ENCODE measurements at regions not wholly inside any gene's neighbourhood (a gene's known extent, or its start where the extent isn't known, plus 50 kb on each side); places are given as distances from the start of the nearest gene placed in this dataset.

DNA sequence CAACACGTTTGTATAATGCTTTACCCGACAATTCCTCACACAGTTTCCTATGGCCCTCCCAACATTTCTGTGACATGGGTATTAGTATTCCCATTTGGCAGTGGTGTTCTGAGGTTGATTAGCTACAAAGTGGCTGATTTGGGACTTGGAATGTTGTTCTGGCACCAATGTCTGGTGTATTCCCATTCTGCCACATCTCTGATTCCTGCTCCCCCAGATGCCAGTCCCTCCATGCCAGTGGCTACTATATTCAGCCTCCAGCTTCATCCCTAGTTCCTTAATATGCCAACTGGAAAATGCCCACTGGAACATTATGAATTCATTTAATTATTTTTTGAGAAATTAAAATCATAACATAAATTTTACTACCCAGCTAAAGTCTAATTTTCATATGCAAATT, 60.6 kb upstream of the NBEA start:
- 80 to 93% (median 91%) methylated on average over 2 of the region's 2 CpGs for WGBS, 4 donors
- intact Hi-C loops (cut with DNase I), result no loop called here
- no peak for DNase-seq
- Histone ChIP-seq H3K27me3 (no peaks in the 10 kb centered on the region), H3K36me3 (replicated peaks in 1 of 2) (no peaks in the 10 kb centered on the region), H3K9me3 (replicated peaks in 1 of 3) (no peaks in the 10 kb centered on the region), H3K27ac (no peak overlapping the region), H3K4me3 (no peak overlapping the region), H3K4me1 (replicated peaks in 1 of 2) (peaks cover 0 to 2% of the 10 kb centered on the region in 2 donors)
- TF ChIP-seq POLR2A (IDR thresholded peaks at IDR 0.05), result no peak
- TF ChIP-seq, protein P1, sequence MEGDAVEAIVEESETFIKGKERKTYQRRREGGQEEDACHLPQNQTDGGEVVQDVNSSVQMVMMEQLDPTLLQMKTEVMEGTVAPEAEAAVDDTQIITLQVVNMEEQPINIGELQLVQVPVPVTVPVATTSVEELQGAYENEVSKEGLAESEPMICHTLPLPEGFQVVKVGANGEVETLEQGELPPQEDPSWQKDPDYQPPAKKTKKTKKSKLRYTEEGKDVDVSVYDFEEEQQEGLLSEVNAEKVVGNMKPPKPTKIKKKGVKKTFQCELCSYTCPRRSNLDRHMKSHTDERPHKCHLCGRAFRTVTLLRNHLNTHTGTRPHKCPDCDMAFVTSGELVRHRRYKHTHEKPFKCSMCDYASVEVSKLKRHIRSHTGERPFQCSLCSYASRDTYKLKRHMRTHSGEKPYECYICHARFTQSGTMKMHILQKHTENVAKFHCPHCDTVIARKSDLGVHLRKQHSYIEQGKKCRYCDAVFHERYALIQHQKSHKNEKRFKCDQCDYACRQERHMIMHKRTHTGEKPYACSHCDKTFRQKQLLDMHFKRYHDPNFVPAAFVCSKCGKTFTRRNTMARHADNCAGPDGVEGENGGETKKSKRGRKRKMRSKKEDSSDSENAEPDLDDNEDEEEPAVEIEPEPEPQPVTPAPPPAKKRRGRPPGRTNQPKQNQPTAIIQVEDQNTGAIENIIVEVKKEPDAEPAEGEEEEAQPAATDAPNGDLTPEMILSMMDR (IDR thresholded peaks at IDR 0.05), result no peak

DNA sequence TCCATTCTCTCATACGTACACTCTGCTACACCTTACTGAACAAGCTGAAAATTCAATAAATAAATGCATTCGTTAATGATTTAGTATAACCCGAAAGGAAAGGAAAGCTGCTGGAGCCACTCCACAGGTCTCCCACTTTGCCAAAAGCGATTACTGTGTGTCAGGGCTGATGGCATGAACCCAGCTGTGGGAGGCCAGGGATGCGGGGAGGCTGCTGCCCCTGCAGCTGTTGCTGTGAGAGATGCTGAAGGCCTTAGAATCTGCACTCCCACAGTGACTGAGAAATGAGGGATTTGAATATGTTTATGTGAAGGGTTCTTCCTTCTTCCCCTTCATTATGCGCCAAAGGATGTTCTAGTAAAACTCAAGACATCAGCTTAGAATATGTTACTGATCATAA, 58.7 kb upstream of the NBEA start:
- Histone ChIP-seq H3K27ac (no peak overlapping the region), H3K4me3 (no peak overlapping the region), H3K27me3 (no peaks in the 10 kb centered on the region), H3K36me3 (replicated peaks in 1 of 2) (no peaks in the 10 kb centered on the region), H3K9me3 (replicated peaks in 1 of 3) (no peaks in the 10 kb centered on the region), H3K4me1 (replicated peaks in 1 of 2) (peaks cover 0 to 4% of the 10 kb centered on the region in 2 donors)
- TF ChIP-seq, protein P1 (IDR thresholded peaks at IDR 0.05), result no peak
- TF ChIP-seq POLR2A (IDR thresholded peaks at IDR 0.05), result no peak
- 73 to 83% (median 82%) methylated on average over 6 of the region's 6 CpGs for WGBS, 4 donors
- no peak for DNase-seq
- intact Hi-C loops (cut with DNase I), result no loop called here

GRCh38 chr13:34884366-34884765, 57.7 kb upstream of the NBEA start:
- Histone ChIP-seq H3K27ac (no peak overlapping the region), H3K4me1 (replicated peaks in 1 of 2) (peaks cover 0 to 4% of the 10 kb centered on the region in 2 donors), H3K4me3 (no peak overlapping the region), H3K36me3 (replicated peaks in 1 of 2) (no peaks in the 10 kb centered on the region), H3K27me3 (no peaks in the 10 kb centered on the region), H3K9me3 (replicated peaks in 1 of 3) (no peaks in the 10 kb centered on the region)
- intact Hi-C loops (cut with DNase I), result no loop called here
- WGBS, 4 donors, result 46 to 61% (median 51%) methylated on average over 2 of the region's 2 CpGs
- no peak for TF ChIP-seq POLR2A (IDR thresholded peaks at IDR 0.05)
- TF ChIP-seq, protein P1 (IDR thresholded peaks at IDR 0.05), result no peak
- DNase-seq, result peak in 1 of 7 donors; percentile 5

DNA sequence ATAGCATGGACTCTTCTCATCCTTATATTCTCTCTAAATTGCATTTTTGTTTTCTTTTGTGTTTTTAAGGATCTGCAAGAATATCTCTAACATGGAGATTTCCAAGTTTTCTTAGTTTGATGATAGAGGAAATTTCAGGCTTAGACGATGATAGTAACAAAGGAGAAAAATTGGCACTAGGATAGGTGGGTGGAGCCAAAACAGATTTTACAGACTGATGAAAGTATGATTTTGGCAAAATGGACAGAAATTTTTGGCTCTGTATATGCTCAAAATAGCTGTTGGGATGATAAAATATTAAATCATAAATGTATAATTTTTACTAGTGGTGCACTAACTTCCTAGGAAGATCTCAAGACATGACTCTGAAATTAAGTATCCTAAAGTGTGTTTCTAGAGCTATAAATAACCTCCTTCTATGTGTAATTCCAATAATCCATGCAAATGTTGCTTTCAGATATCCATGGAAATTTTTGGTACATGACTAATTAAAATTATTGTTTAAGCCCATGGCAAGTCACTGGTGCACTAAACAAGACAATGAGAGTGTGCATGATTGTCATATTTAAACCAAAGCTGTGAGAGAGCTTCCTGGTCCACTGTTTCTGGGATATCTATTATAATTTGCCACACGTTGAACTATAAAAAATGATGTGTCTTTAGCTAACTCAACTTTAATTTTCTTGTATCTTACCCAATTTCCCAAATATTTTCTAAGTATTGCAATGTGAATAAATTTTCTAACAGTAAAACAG, 55.8 kb upstream of the NBEA start:
- Histone ChIP-seq H3K4me1 (replicated peaks in 1 of 2) (peaks cover 0 to 4% of the 10 kb centered on the region in 2 donors), H3K36me3 (replicated peaks in 1 of 2) (no peaks in the 10 kb centered on the region), H3K27ac (no peak overlapping the region), H3K27me3 (no peaks in the 10 kb centered on the region), H3K4me3 (no peak overlapping the region), H3K9me3 (replicated peaks in 1 of 3) (no peaks in the 10 kb centered on the region)
- 24 to 45% (median 40%) methylated on average over 2 of the region's 2 CpGs for WGBS, 4 donors
- TF ChIP-seq, protein P1 (IDR thresholded peaks at IDR 0.05), result no peak
- no peak for TF ChIP-seq POLR2A (IDR thresholded peaks at IDR 0.05)
- no peak for DNase-seq
- intact Hi-C loops (cut with DNase I), result no loop called here
